GM23338 (cell line): ENCODE measurements at regions not wholly inside any gene's neighbourhood (a gene's known extent, or its start where the extent isn't known, plus 50 kb on each side); places are given as distances from the start of the nearest gene placed in this dataset.

Experiments
- ATAC-seq: fragments of 200-7000 bp; cut with Tn5 transposase; 3 replicates; pipeline ENCODE4 v1.9.1; 2020
- DNase-seq: peaks from one replicate; pipeline ENCODE4 v3.0.0-alpha.2; 2015; ENCODE audit warnings: low spot score
- H2AFZ ChIP-seq: fragments of 200-600 bp; sonication (generic); 2 replicates; pipeline ENCODE4 v1.8.0; 2016; ENCODE audit warnings: antibody characterized with exemption, mild to moderate bottlenecking, moderate library complexity
- H3F3A ChIP-seq: fragments of 200-600 bp; sonication (generic); replicated peaks from 2 replicates; pipeline ENCODE4 v1.8.0; 2017; ENCODE audit warnings: antibody characterized with exemption, mixed run types, low read depth
- H3K27ac ChIP-seq: fragments of 200-600 bp; sonication (generic); 2 replicates; pipeline ENCODE4 v1.6.1; 2016; ENCODE audit warnings: low read depth
- H3K27me3 ChIP-seq: fragments of 200-600 bp; sonication (generic); 2 replicates; pipeline ENCODE4 v1.8.0; 2016; ENCODE audit warnings: mild to moderate bottlenecking, mixed run types, moderate library complexity; ENCODE audit not compliant: insufficient read depth
- H3K36me3 ChIP-seq: fragments of 200-600 bp; sonication (generic); 2 replicates; pipeline ENCODE4 v1.8.0; 2016; ENCODE audit warnings: mild to moderate bottlenecking; ENCODE audit not compliant: insufficient read depth
- H3K4me1 ChIP-seq: fragments of 200-600 bp; sonication (generic); 2 replicates; pipeline ENCODE4 v1.8.0; 2016; ENCODE audit warnings: mild to moderate bottlenecking, moderate library complexity; ENCODE audit not compliant: insufficient read depth
- H3K4me2 ChIP-seq: fragments of 200-600 bp; sonication (generic); 2 replicates; pipeline ENCODE4 v1.7.1; 2017; ENCODE audit warnings: mixed run types
- H3K4me3 ChIP-seq: fragments of 200-600 bp; sonication (generic); 2 replicates; pipeline ENCODE4 v1.6.1; 2016; ENCODE audit warnings: mixed run types
- H3K79me2 ChIP-seq: fragments of 200-600 bp; sonication (generic); replicated peaks from 2 replicates; pipeline ENCODE4 v1.8.0; 2017; ENCODE audit warnings: mild to moderate bottlenecking; ENCODE audit not compliant: insufficient read depth
- H3K9me2 ChIP-seq: fragments of 200-600 bp; sonication (generic); 2 replicates; pipeline ENCODE4 v1.8.0; 2017; ENCODE audit not compliant: insufficient read depth
- H4K20me1 ChIP-seq: fragments of 200-600 bp; sonication (generic); replicated peaks from 2 replicates; pipeline ENCODE4 v1.8.0; 2017; ENCODE audit warnings: mild to moderate bottlenecking; ENCODE audit not compliant: insufficient read depth
- H3K27ac Mint-ChIP-seq: 2 replicates; pipeline ENCODE4 v1.8.0; 2020; ENCODE audit warnings: inconsistent platforms, mild to moderate bottlenecking, moderate library complexity, mixed read lengths
- H3K27me3 Mint-ChIP-seq: 3 replicates; pipeline ENCODE4 v1.8.0; 2022; ENCODE audit warnings: low read depth, mild to moderate bottlenecking, moderate library complexity, mixed read lengths, inconsistent platforms; ENCODE audit not compliant: insufficient read depth, poor library complexity
- H3K36me3 Mint-ChIP-seq: 3 replicates; pipeline ENCODE4 v1.8.0; 2021; ENCODE audit warnings: low read depth, mild to moderate bottlenecking, inconsistent platforms, moderate library complexity, mixed read lengths
- H3K4me1 Mint-ChIP-seq: 3 replicates; pipeline ENCODE4 v1.8.0; 2020; ENCODE audit warnings: mild to moderate bottlenecking, inconsistent platforms, mixed read lengths
- H3K4me3 Mint-ChIP-seq: 3 replicates; pipeline ENCODE4 v1.8.0; 2021; ENCODE audit warnings: moderate library complexity, mild to moderate bottlenecking, inconsistent platforms, mixed read lengths
- H3K9me3 Mint-ChIP-seq: 3 replicates; pipeline ENCODE4 v1.8.0; 2020; ENCODE audit warnings: moderate library complexity, mild to moderate bottlenecking, inconsistent platforms, mixed read lengths
- CREB1 ChIP-seq: fragments of 250-450 bp; sonication (Bioruptor Pico); IDR thresholded peaks from 2 replicates; pipeline ENCODE4 v1.5.0; 2020; ENCODE audit warnings: low read depth, mild to moderate bottlenecking, moderate library complexity
- CTCF ChIP-seq, 2 experiments: fragments of 200-600 bp in 1 of 2; sonication (generic) in 1 of 2; conservative IDR thresholded peaks; 2 replicates each; pipeline versions ENCODE4 v1.5.1 to v1.6.1; 2016 to 2017; ENCODE audit warnings: antibody characterized with exemption in 2 of 2, low read depth in 2 of 2, mild to moderate bottlenecking in 2 of 2, moderate library complexity in 1 of 2
- ETS1 ChIP-seq: IDR thresholded peaks from 2 replicates; pipeline ENCODE4 v1.6.1; 2016; ENCODE audit warnings: antibody characterized with exemption
- EZH2 ChIP-seq: fragments of 200-600 bp; sonication (generic); IDR thresholded peaks from one replicate; pipeline ENCODE4 v1.8.0; 2017; ENCODE audit warnings: antibody characterized with exemption, mild to moderate bottlenecking, low read depth; ENCODE audit not compliant: unreplicated experiment
- EZH2phosphoT487 ChIP-seq: fragments of 200-600 bp; sonication (generic); IDR thresholded peaks from one replicate; pipeline ENCODE4 v1.8.1; 2018; ENCODE audit warnings: antibody characterized with exemption; ENCODE audit not compliant: unreplicated experiment
- REST ChIP-seq: IDR thresholded peaks from one replicate; pipeline ENCODE4 v1.6.1; 2018; ENCODE audit warnings: antibody characterized with exemption; ENCODE audit not compliant: unreplicated experiment
- ZNF331 ChIP-seq: fragments of 250-450 bp; sonication (Bioruptor Pico); IDR thresholded peaks from 2 replicates; pipeline ENCODE4 v1.5.0; 2020; ENCODE audit warnings: low read depth, mild to moderate bottlenecking, moderate library complexity
- TF ChIP-seq, protein P1 (sequence below): fragments of 250-450 bp; sonication (Bioruptor Pico); IDR thresholded peaks from 2 replicates; pipeline ENCODE4 v1.5.0; 2020; ENCODE audit warnings: mild to moderate bottlenecking, moderate library complexity

GRCh38 chr7:96899108-96899507, 106.2 kb upstream of the DLX6 start:
- no peaks in the 10 kb centered on the region for H3F3A ChIP-seq
- no peaks in the 10 kb centered on the region for H3K27me3 ChIP-seq
- no peaks in the 10 kb centered on the region for H3K9me3 Mint-ChIP-seq
- DNase-seq (no peak), ATAC-seq (no peak)
- no peaks in the 10 kb centered on the region for H3K4me1 ChIP-seq
- 0 out of 2 replicates have a peak, but pooled peaks cover 5% of the 10 kb centered on the region for H3K9me2 ChIP-seq
- H3K4me3 Mint-ChIP-seq, result no peak overlapping the region
- no peaks in the 10 kb centered on the region for H3K36me3 ChIP-seq
- no peak overlapping the region for H3K4me3 ChIP-seq
- H3K79me2 ChIP-seq, result no peaks in the 10 kb centered on the region
- no peaks in the 10 kb centered on the region for H3K27me3 Mint-ChIP-seq
- H3K4me2 ChIP-seq, result no peak overlapping the region
- H3K27ac Mint-ChIP-seq, result no peak overlapping the region
- H3K4me1 Mint-ChIP-seq, result no peaks in the 10 kb centered on the region
- TF ChIP-seq EZH2, result no peak
- H3K36me3 Mint-ChIP-seq, result no peaks in the 10 kb centered on the region
- H2AFZ ChIP-seq, result no peak overlapping the region
- H4K20me1 ChIP-seq, result no peaks in the 10 kb centered on the region
- H3K27ac ChIP-seq, result no peak overlapping the region

- Histone ChIP-seq H2AFZ (no peak overlapping the region), H3K4me2 (no peak overlapping the region), H3K4me3 (no peak overlapping the region), H3K4me1 (no peaks in the 10 kb centered on the region), H3K9me2 (no peaks in the 10 kb centered on the region), H3K27me3 (no peaks in the 10 kb centered on the region), H3K36me3 (no peaks in the 10 kb centered on the region), H3K79me2 (no peaks in the 10 kb centered on the region), H3K27ac (no peak overlapping the region), H4K20me1 (no peaks in the 10 kb centered on the region), H3F3A (no peaks in the 10 kb centered on the region)
- TF ChIP-seq EZH2 (no peak), ETS1 (no peak), CTCF (conservative IDR thresholded peaks at IDR 0.05; ENCODE audit: low read depth in 2 of 2) (no peak), EZH2phosphoT487 (no peak), CREB1 (CRISPR knock-in tag) (no peak), ZNF331 (no peak), REST (no peak)
- TF ChIP-seq, protein P1, sequence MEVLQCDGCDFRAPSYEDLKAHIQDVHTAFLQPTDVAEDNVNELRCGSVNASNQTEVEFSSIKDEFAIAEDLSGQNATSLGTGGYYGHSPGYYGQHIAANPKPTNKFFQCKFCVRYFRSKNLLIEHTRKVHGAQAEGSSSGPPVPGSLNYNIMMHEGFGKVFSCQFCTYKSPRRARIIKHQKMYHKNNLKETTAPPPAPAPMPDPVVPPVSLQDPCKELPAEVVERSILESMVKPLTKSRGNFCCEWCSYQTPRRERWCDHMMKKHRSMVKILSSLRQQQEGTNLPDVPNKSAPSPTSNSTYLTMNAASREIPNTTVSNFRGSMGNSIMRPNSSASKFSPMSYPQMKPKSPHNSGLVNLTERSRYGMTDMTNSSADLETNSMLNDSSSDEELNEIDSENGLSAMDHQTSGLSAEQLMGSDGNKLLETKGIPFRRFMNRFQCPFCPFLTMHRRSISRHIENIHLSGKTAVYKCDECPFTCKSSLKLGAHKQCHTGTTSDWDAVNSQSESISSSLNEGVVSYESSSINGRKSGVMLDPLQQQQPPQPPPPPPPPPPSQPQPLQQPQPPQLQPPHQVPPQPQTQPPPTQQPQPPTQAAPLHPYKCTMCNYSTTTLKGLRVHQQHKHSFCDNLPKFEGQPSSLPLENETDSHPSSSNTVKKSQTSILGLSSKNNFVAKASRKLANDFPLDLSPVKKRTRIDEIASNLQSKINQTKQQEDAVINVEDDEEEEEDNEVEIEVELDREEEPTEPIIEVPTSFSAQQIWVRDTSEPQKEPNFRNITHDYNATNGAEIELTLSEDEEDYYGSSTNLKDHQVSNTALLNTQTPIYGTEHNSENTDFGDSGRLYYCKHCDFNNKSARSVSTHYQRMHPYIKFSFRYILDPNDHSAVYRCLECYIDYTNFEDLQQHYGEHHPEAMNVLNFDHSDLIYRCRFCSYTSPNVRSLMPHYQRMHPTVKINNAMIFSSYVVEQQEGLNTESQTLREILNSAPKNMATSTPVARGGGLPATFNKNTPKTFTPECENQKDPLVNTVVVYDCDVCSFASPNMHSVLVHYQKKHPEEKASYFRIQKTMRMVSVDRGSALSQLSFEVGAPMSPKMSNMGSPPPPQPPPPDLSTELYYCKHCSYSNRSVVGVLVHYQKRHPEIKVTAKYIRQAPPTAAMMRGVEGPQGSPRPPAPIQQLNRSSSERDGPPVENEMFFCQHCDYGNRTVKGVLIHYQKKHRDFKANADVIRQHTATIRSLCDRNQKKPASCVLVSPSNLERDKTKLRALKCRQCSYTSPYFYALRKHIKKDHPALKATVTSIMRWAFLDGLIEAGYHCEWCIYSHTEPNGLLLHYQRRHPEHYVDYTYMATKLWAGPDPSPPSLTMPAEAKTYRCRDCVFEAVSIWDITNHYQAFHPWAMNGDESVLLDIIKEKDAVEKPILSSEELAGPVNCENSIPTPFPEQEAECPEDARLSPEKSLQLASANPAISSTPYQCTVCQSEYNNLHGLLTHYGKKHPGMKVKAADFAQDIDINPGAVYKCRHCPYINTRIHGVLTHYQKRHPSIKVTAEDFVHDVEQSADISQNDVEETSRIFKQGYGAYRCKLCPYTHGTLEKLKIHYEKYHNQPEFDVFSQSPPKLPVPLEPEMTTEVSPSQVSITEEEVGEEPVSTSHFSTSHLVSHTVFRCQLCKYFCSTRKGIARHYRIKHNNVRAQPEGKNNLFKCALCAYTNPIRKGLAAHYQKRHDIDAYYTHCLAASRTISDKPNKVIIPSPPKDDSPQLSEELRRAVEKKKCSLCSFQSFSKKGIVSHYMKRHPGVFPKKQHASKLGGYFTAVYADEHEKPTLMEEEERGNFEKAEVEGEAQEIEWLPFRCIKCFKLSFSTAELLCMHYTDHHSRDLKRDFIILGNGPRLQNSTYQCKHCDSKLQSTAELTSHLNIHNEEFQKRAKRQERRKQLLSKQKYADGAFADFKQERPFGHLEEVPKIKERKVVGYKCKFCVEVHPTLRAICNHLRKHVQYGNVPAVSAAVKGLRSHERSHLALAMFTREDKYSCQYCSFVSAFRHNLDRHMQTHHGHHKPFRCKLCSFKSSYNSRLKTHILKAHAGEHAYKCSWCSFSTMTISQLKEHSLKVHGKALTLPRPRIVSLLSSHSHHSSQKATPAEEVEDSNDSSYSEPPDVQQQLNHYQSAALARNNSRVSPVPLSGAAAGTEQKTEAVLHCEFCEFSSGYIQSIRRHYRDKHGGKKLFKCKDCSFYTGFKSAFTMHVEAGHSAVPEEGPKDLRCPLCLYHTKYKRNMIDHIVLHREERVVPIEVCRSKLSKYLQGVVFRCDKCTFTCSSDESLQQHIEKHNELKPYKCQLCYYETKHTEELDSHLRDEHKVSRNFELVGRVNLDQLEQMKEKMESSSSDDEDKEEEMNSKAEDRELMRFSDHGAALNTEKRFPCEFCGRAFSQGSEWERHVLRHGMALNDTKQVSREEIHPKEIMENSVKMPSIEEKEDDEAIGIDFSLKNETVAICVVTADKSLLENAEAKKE (CRISPR knock-in tag), result no peak
- DNase-seq (no peak), ATAC-seq (no peak)
- Mint-ChIP-seq H3K36me3 (no peaks in the 10 kb centered on the region), H3K4me1 (no peaks in the 10 kb centered on the region), H3K4me3 (no peak overlapping the region), H3K27ac (no peak overlapping the region), H3K9me3 (no peaks in the 10 kb centered on the region), H3K27me3 (no peaks in the 10 kb centered on the region)
Observed at GRCh38 chr7:96901822-96902445, 103.4 kb upstream of the DLX6 start.
